ENCODE measurements at regions not wholly inside any gene's neighbourhood (a gene's known extent, or its start where the extent isn't known, plus 50 kb on each side); places are given as distances from the start of the nearest gene placed in this dataset.

- DNase-seq (ENCODE audit: low spot score), result no peak
- no peaks in the 10 kb centered on the region for H3K36me3 Mint-ChIP-seq (ENCODE audit: low read depth)
- H3K9me3 Mint-ChIP-seq, result no peaks in the 10 kb centered on the region
- H3K4me1 Mint-ChIP-seq (ENCODE audit: low read depth), result no peaks in the 10 kb centered on the region
- intact Hi-C loops (cut with micrococcal nuclease), result no loop called here
- no peak overlapping the region for H3K4me3 Mint-ChIP-seq
- H3K27ac Mint-ChIP-seq, result no peak overlapping the region
- H3K27me3 Mint-ChIP-seq (ENCODE audit: insufficient read depth), result no peaks in the 10 kb centered on the region
These were observed 269.5 kb upstream of the POU3F3 start for GRCh38 chr2:104584393-104584792.

DNA sequence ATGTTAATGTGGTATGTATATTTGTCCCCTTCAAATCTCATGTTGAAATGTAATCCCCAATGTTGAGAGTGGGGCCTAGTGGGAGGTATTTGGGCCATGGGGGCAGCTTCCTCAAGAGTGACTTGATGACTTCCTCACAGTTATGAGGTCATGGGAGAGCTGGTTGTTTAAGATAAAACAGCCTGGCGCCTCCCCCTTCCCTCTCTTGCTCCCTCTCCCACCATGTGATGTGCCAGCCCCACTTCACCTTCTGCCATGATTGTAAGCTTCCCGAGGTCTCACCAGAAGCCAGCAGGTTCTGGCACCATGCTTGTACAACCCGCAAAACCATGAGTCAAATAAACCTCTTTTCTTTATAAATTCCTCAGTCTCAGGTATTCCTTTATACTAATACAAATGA is 258.3 kb upstream of the POU3F3 start:
- no peaks in the 10 kb centered on the region for H3K9me3 Mint-ChIP-seq
- intact Hi-C loops (cut with micrococcal nuclease), result no loop called here

GRCh38 chr2:104597942-104598341 is 256.0 kb upstream of the POU3F3 start:
- no peaks in the 10 kb centered on the region for H3K27me3 Mint-ChIP-seq (ENCODE audit: insufficient read depth)
- no peaks in the 10 kb centered on the region for H3K36me3 Mint-ChIP-seq (ENCODE audit: low read depth)
- H3K4me1 Mint-ChIP-seq (ENCODE audit: low read depth), result no peaks in the 10 kb centered on the region
- H3K4me3 Mint-ChIP-seq, result no peak overlapping the region
- DNase-seq (ENCODE audit: low spot score), result no peak
- intact Hi-C loops (cut with micrococcal nuclease), result no loop called here
- H3K27ac Mint-ChIP-seq, result no peak overlapping the region
- H3K9me3 Mint-ChIP-seq, result no peaks in the 10 kb centered on the region

More for the DNA sequence above, 258.3 kb upstream of the POU3F3 start:
- Mint-ChIP-seq H3K27ac (no peak overlapping the region), H3K4me3 (no peak overlapping the region), H3K27me3 (ENCODE audit: insufficient read depth) (no peaks in the 10 kb centered on the region), H3K36me3 (ENCODE audit: low read depth) (no peaks in the 10 kb centered on the region), H3K4me1 (ENCODE audit: low read depth) (no peaks in the 10 kb centered on the region)
- DNase-seq (ENCODE audit: low spot score), result no peak

GRCh38 chr2:104598636-104599035 is 255.3 kb upstream of the POU3F3 start:
- H3K4me1 Mint-ChIP-seq (ENCODE audit: low read depth), result no peaks in the 10 kb centered on the region
- DNase-seq (ENCODE audit: low spot score), result no peak

DNA sequence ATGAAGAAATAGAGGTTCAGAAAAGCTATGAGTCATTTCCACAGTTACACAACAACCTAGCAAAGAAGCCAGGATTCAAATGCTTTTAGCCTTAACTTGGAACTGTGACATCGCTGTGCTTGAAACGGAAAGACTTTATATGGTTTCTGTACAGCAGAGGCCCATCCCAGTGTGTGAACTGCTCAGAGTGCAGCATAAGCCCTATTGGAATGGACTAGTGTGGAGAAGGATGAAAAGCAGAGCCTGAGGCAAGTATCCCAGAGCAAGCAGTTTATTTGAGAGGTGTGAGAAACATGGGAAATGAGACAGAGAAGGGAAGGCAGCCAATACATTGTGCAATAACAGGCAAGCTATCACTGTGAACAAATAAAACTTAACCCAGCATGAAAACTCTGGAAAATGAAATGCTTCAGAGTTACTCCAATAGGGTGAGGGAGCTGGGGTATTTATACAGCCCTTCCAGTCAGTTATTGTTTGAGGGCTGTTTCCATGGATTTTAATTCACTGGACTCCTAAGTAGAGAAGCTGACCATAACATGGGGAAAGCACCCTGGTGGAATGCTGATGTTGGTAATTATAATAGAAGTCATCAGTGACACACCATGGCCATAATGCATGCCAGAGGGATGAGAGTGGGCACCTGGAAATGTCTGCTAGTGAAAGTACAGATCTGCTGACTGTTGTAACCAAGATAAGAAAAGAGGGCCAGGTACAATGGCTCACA is 254.0 kb upstream of the POU3F3 start:
- no peak for DNase-seq (ENCODE audit: low spot score)
- H3K4me3 Mint-ChIP-seq, result no peak overlapping the region
- H3K9me3 Mint-ChIP-seq, result no peaks in the 10 kb centered on the region
- no peaks in the 10 kb centered on the region for H3K36me3 Mint-ChIP-seq (ENCODE audit: low read depth)
- H3K4me1 Mint-ChIP-seq (ENCODE audit: low read depth), result no peaks in the 10 kb centered on the region
- intact Hi-C loops (cut with micrococcal nuclease), result no loop called here
- no peak overlapping the region for H3K27ac Mint-ChIP-seq
- no peaks in the 10 kb centered on the region for H3K27me3 Mint-ChIP-seq (ENCODE audit: insufficient read depth)

More at GRCh38 chr2:104598636-104599035, 255.3 kb upstream of the POU3F3 start:
- intact Hi-C loops (cut with micrococcal nuclease), result no loop called here
- Mint-ChIP-seq H3K4me3 (no peak overlapping the region), H3K9me3 (no peaks in the 10 kb centered on the region), H3K36me3 (ENCODE audit: low read depth) (no peaks in the 10 kb centered on the region), H3K27me3 (ENCODE audit: insufficient read depth) (no peaks in the 10 kb centered on the region), H3K27ac (no peak overlapping the region)

DNA sequence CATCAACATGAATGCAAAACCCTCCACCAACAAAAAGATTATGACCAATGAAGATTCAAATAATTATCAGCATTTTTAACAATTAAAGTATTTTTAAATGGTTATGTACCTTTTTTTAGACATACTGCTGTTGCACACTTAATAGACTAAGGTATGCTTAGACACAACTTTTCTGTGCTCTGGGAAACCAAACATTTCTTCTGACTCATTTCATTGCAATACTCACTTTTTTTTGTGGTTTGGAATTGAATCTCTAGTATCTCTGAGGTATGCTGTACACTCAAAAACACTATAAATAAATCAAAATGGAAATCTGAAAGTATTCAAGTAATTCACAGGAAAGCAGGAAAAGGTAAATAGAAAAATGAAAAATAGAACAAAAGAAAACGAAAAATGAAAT is 247.9 kb upstream of the POU3F3 start:
- no peaks in the 10 kb centered on the region for H3K36me3 Mint-ChIP-seq (ENCODE audit: low read depth)
- H3K4me3 Mint-ChIP-seq, result no peak overlapping the region
- H3K9me3 Mint-ChIP-seq, result no peaks in the 10 kb centered on the region
- DNase-seq (ENCODE audit: low spot score), result no peak
- H3K4me1 Mint-ChIP-seq (ENCODE audit: low read depth), result no peaks in the 10 kb centered on the region
- H3K27ac Mint-ChIP-seq, result no peak overlapping the region
- no peaks in the 10 kb centered on the region for H3K27me3 Mint-ChIP-seq (ENCODE audit: insufficient read depth)
- intact Hi-C loops (cut with micrococcal nuclease), result no loop called here

GRCh38 chr2:104616856-104617255 is 237.1 kb upstream of the POU3F3 start:
- peaks cover 4% of the 10 kb centered on the region for H3K9me3 Mint-ChIP-seq
- no peaks in the 10 kb centered on the region for H3K27me3 Mint-ChIP-seq (ENCODE audit: insufficient read depth)
- DNase-seq (ENCODE audit: low spot score), result no peak
- no peaks in the 10 kb centered on the region for H3K4me1 Mint-ChIP-seq (ENCODE audit: low read depth)
- no peak overlapping the region for H3K27ac Mint-ChIP-seq
- intact Hi-C loops (cut with micrococcal nuclease), result no loop called here
- no peaks in the 10 kb centered on the region for H3K36me3 Mint-ChIP-seq (ENCODE audit: low read depth)
- no peak overlapping the region for H3K4me3 Mint-ChIP-seq

GRCh38 chr2:104620801-104621200 is 233.1 kb upstream of the POU3F3 start:
- Mint-ChIP-seq H3K9me3 (peaks cover 4% of the 10 kb centered on the region), H3K27ac (no peak overlapping the region), H3K4me1 (ENCODE audit: low read depth) (no peaks in the 10 kb centered on the region), H3K4me3 (no peak overlapping the region), H3K36me3 (ENCODE audit: low read depth) (no peaks in the 10 kb centered on the region), H3K27me3 (ENCODE audit: insufficient read depth) (no peaks in the 10 kb centered on the region)
- intact Hi-C loops (cut with micrococcal nuclease), result no loop called here
- no peak for DNase-seq (ENCODE audit: low spot score)

- Mint-ChIP-seq H3K4me1 (ENCODE audit: low read depth) (no peaks in the 10 kb centered on the region), H3K27me3 (ENCODE audit: insufficient read depth) (no peaks in the 10 kb centered on the region), H3K9me3 (no peaks in the 10 kb centered on the region), H3K4me3 (no peak overlapping the region), H3K27ac (no peak overlapping the region), H3K36me3 (ENCODE audit: low read depth) (no peaks in the 10 kb centered on the region)
- intact Hi-C loops (cut with micrococcal nuclease), result no loop called here
- DNase-seq (ENCODE audit: low spot score), result no peak
These were observed 218.3 kb upstream of the POU3F3 start for GRCh38 chr2:104635608-104636007.

- H3K9me3 Mint-ChIP-seq, result no peaks in the 10 kb centered on the region
- H3K27me3 Mint-ChIP-seq (ENCODE audit: insufficient read depth), result no peaks in the 10 kb centered on the region
- intact Hi-C loops (cut with micrococcal nuclease), result no loop called here
- no peak for DNase-seq (ENCODE audit: low spot score)
- no peaks in the 10 kb centered on the region for H3K36me3 Mint-ChIP-seq (ENCODE audit: low read depth)
- H3K27ac Mint-ChIP-seq, result no peak overlapping the region
- no peak overlapping the region for H3K4me3 Mint-ChIP-seq
- no peaks in the 10 kb centered on the region for H3K4me1 Mint-ChIP-seq (ENCODE audit: low read depth)
These were observed 215.6 kb upstream of the POU3F3 start for GRCh38 chr2:104638190-104638858.

DNA sequence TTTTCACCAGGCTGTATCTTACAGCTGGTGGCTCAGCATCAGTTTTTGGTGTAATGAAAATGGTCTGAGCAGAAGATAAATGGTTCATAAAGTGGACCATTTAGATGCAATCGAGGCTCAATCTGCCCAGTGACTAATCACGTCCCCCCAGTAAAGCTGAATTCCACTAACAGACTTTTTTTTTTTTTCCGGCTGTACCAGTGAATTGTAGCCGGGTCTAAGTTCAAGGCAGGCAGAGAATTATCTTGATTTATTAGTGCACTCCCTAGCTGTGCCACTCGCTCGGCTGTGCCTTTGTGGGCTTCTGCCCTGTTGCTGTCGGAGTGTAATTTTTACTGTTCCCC is 215.1 kb upstream of the POU3F3 start:
- no peak overlapping the region for H3K27ac Mint-ChIP-seq
- no peaks in the 10 kb centered on the region for H3K9me3 Mint-ChIP-seq
- no peak overlapping the region for H3K4me3 Mint-ChIP-seq
- no peaks in the 10 kb centered on the region for H3K27me3 Mint-ChIP-seq (ENCODE audit: insufficient read depth)
- H3K36me3 Mint-ChIP-seq (ENCODE audit: low read depth), result no peaks in the 10 kb centered on the region
- intact Hi-C loops (cut with micrococcal nuclease), result no loop called here
- no peaks in the 10 kb centered on the region for H3K4me1 Mint-ChIP-seq (ENCODE audit: low read depth)
- no peak for DNase-seq (ENCODE audit: low spot score)

DNA sequence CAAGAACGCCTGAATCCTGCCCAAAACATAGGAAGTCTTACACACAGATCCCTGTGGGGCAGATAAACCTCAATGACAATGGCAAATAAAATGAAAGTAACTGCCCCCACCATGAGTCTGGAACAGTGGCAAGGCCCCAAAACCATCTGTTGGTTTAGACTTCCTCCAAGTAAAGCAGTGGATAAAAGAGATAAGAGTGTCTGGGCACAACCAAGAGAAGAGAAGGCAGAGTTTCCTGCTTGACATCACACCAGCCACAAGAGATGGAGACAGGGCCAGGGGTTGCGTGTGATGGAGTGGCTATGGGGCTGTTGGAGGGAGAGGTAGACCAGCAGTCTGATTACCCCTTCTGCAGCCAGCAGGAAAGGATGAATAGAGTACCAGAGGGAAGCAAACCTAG is 212.1 kb upstream of the POU3F3 start:
- Mint-ChIP-seq H3K4me3 (no peak overlapping the region), H3K9me3 (no peaks in the 10 kb centered on the region), H3K4me1 (ENCODE audit: low read depth) (no peaks in the 10 kb centered on the region), H3K27ac (no peak overlapping the region), H3K36me3 (ENCODE audit: low read depth) (no peaks in the 10 kb centered on the region), H3K27me3 (ENCODE audit: insufficient read depth) (no peaks in the 10 kb centered on the region)
- no peak for DNase-seq (ENCODE audit: low spot score)
- intact Hi-C loops (cut with micrococcal nuclease), result no loop called here

GRCh38 chr2:104648376-104648775 is 205.5 kb upstream of the POU3F3 start:
- Mint-ChIP-seq H3K9me3 (no peaks in the 10 kb centered on the region), H3K27me3 (ENCODE audit: insufficient read depth) (no peaks in the 10 kb centered on the region), H3K4me1 (ENCODE audit: low read depth) (no peaks in the 10 kb centered on the region), H3K27ac (no peak overlapping the region), H3K4me3 (no peak overlapping the region), H3K36me3 (ENCODE audit: low read depth) (no peaks in the 10 kb centered on the region)
- no peak for DNase-seq (ENCODE audit: low spot score)
- intact Hi-C loops (cut with micrococcal nuclease), result no loop called here

- intact Hi-C loops (cut with micrococcal nuclease), result no loop called here
- Mint-ChIP-seq H3K27ac (no peak overlapping the region), H3K27me3 (ENCODE audit: insufficient read depth) (no peaks in the 10 kb centered on the region), H3K4me1 (ENCODE audit: low read depth) (no peaks in the 10 kb centered on the region), H3K36me3 (ENCODE audit: low read depth) (no peaks in the 10 kb centered on the region), H3K9me3 (no peaks in the 10 kb centered on the region), H3K4me3 (no peak overlapping the region)
- no peak for DNase-seq (ENCODE audit: low spot score)
These were observed 204.0 kb upstream of the POU3F3 start for GRCh38 chr2:104649866-104650265.

Data from activated T-helper 1 cell treated with anti-CD3 and anti-CD28 coated beads, Interleukin-12 subunit alpha, Interleukin-12 subunit beta, Interleukin-2, Interleukin-4 antibody, amounts not matched to agents 30 ng/mL and 10 ng/mL and 1 ng/mL, durations not matched to agents 14 hours and 24 hours and 36 hours (primary cell).